Mesendoderm (in vitro differentiated cells): ENCODE measurements at regions not wholly inside any gene's neighbourhood (a gene's known extent, or its start where the extent isn't known, plus 50 kb on each side); places are given as distances from the start of the nearest gene placed in this dataset.

Source experiments
- DNase-seq: peaks from one replicate; pipeline ENCODE4 v3.0.0; 2013
- H2AK5ac ChIP-seq: 2 replicates; pipeline ENCODE4 v1.6.1; 2013; ENCODE audit warnings: low read length, inconsistent platforms
- H2BK120ac ChIP-seq: 2 replicates; pipeline ENCODE4 v1.6.1; 2013; ENCODE audit warnings: low read depth, mild to moderate bottlenecking, low read length, moderate library complexity, mixed read lengths
- H2BK15ac ChIP-seq: replicated peaks from 2 replicates; pipeline ENCODE4 v1.6.1; 2013; ENCODE audit warnings: low read depth, mild to moderate bottlenecking, moderate library complexity
- H2BK5ac ChIP-seq: 2 replicates; pipeline ENCODE4 v1.6.1; 2013; ENCODE audit warnings: low read length, inconsistent platforms
- H3K18ac ChIP-seq: 2 replicates; pipeline ENCODE4 v1.6.1; 2013; ENCODE audit warnings: mild to moderate bottlenecking, low read length, mixed read lengths
- H3K23ac ChIP-seq: one replicate; pipeline ENCODE4 v1.6.1; 2013; ENCODE audit warnings: low read length
- H3K27ac ChIP-seq: 2 replicates; pipeline ENCODE4 v1.5.1; 2013; ENCODE audit warnings: low read depth, mild to moderate bottlenecking, inconsistent platforms, low read length, moderate library complexity
- H3K27me3 ChIP-seq: 2 replicates; pipeline ENCODE4 v1.6.1; 2013; ENCODE audit warnings: low read length, control low read depth, mild to moderate bottlenecking, inconsistent platforms; ENCODE audit not compliant: insufficient read depth, poor library complexity
- H3K36me3 ChIP-seq: 2 replicates; pipeline ENCODE4 v1.6.1; 2013; ENCODE audit warnings: low read length, inconsistent platforms; ENCODE audit not compliant: control insufficient read depth, insufficient read depth
- H3K4ac ChIP-seq: one replicate; pipeline ENCODE4 v1.6.1; 2013; ENCODE audit warnings: low read depth, mild to moderate bottlenecking, low read length, moderate library complexity
- H3K4me1 ChIP-seq: 2 replicates; pipeline ENCODE4 v1.6.1; 2013; ENCODE audit warnings: low read depth, low read length, inconsistent platforms; ENCODE audit not compliant: control insufficient read depth
- H3K4me2 ChIP-seq: 2 replicates; pipeline ENCODE4 v1.6.1; 2013; ENCODE audit warnings: low read length
- H3K4me3 ChIP-seq: 2 replicates; pipeline ENCODE4 v1.5.1; 2013; ENCODE audit warnings: mild to moderate bottlenecking, low read length
- H3K56ac ChIP-seq: one replicate; pipeline ENCODE4 v1.6.1; 2013; ENCODE audit warnings: low read length
- H3K79me1 ChIP-seq: 2 replicates; pipeline ENCODE4 v1.6.1; 2013; ENCODE audit warnings: low read length, inconsistent platforms
- H3K79me2 ChIP-seq: 2 replicates; pipeline ENCODE4 v1.6.1; 2013; ENCODE audit warnings: mild to moderate bottlenecking, low read length; ENCODE audit not compliant: control insufficient read depth, insufficient read depth
- H3K9ac ChIP-seq: 2 replicates; pipeline ENCODE4 v1.6.1; 2013; ENCODE audit warnings: low read length, inconsistent platforms
- H4K5ac ChIP-seq: one replicate; pipeline ENCODE4 v1.6.1; 2013; ENCODE audit warnings: low read length
- H4K8ac ChIP-seq: one replicate; pipeline ENCODE4 v1.6.1; 2013; ENCODE audit warnings: low read depth, mild to moderate bottlenecking, control low read depth, low read length, moderate library complexity
- WGBS: extraction: QIAGEN DNeasy Blood & Tissue Kit; methylation state at CpG from one replicate; pipeline ENCODE4 v1.1.7; 2013; ENCODE audit warnings: low lambda C conversion rate, missing lambda C conversion rate; ENCODE audit not compliant: insufficient coverage; ENCODE audit errors: extremely low coverage; 5-methylcytosine and 5-hydroxymethylcytosine counted together

GRCh38 chr9:26078706-26079105 lies 400.5 kb upstream of the TUSC1 start:
- no peak overlapping the region for H4K5ac ChIP-seq
- H3K56ac ChIP-seq = no peak overlapping the region
- H3K27me3 ChIP-seq = no peaks in the 10 kb centered on the region
- no peak overlapping the region for H4K8ac ChIP-seq
- no peaks in the 10 kb centered on the region for H3K36me3 ChIP-seq
- no peak overlapping the region for H3K27ac ChIP-seq
- no peak overlapping the region for H3K23ac ChIP-seq
- no peak overlapping the region for H2BK5ac ChIP-seq
- no CpG with 5 or more reads among the region's 4 CpGs for WGBS
- no peak overlapping the region for H3K4me3 ChIP-seq
- no peak overlapping the region for H2BK120ac ChIP-seq
- no peak overlapping the region for H2BK15ac ChIP-seq
- H3K79me2 ChIP-seq = no peaks in the 10 kb centered on the region
- no peak overlapping the region for H3K4me2 ChIP-seq
- H2AK5ac ChIP-seq = no peak overlapping the region
- no peak overlapping the region for H3K9ac ChIP-seq
- no peak for DNase-seq
- no peak overlapping the region for H3K4ac ChIP-seq
- no peaks in the 10 kb centered on the region for H3K79me1 ChIP-seq
- H3K18ac ChIP-seq = no peak overlapping the region
- H3K4me1 ChIP-seq = no peaks in the 10 kb centered on the region

GRCh38 chr9:26077860-26078259 lies 399.6 kb upstream of the TUSC1 start:
- WGBS = no CpG with 5 or more reads among the region's 4 CpGs
- Histone ChIP-seq H2AK5ac (no peak overlapping the region), H3K79me2 (no peaks in the 10 kb centered on the region), H3K4ac (no peak overlapping the region), H3K79me1 (no peaks in the 10 kb centered on the region), H3K56ac (no peak overlapping the region), H4K8ac (no peak overlapping the region), H3K27me3 (no peaks in the 10 kb centered on the region), H2BK15ac (no peak overlapping the region), H4K5ac (no peak overlapping the region), H3K9ac (no peak overlapping the region), H3K18ac (no peak overlapping the region), H2BK120ac (no peak overlapping the region), H3K36me3 (no peaks in the 10 kb centered on the region), H3K4me3 (no peak overlapping the region), H3K4me2 (no peak overlapping the region), H3K27ac (no peak overlapping the region), H2BK5ac (no peak overlapping the region), H3K4me1 (no peaks in the 10 kb centered on the region), H3K23ac (no peak overlapping the region)
- no peak for DNase-seq

- Histone ChIP-seq H4K8ac (no peak overlapping the region), H3K4me3 (no peak overlapping the region), H3K27ac (no peak overlapping the region), H3K9ac (no peak overlapping the region), H4K5ac (no peak overlapping the region), H2BK5ac (no peak overlapping the region), H3K27me3 (no peaks in the 10 kb centered on the region), H3K56ac (no peak overlapping the region), H3K4me2 (no peak overlapping the region), H2AK5ac (no peak overlapping the region), H2BK120ac (no peak overlapping the region), H3K4ac (no peak overlapping the region), H3K79me2 (no peaks in the 10 kb centered on the region), H3K23ac (no peak overlapping the region), H3K4me1 (no peaks in the 10 kb centered on the region), H2BK15ac (no peak overlapping the region), H3K36me3 (no peaks in the 10 kb centered on the region), H3K79me1 (no peaks in the 10 kb centered on the region), H3K18ac (no peak overlapping the region)
- no CpG with 5 or more reads among the region's 1 CpG for WGBS
- DNase-seq = no peak
These were observed 389.4 kb upstream of the TUSC1 start for GRCh38 chr9:26067608-26068007.

- Histone ChIP-seq H3K27ac (no peak overlapping the region), H4K8ac (no peak overlapping the region), H4K5ac (no peak overlapping the region), H3K79me1 (no peaks in the 10 kb centered on the region), H2BK15ac (no peak overlapping the region), H3K4ac (no peak overlapping the region), H3K9ac (no peak overlapping the region), H2AK5ac (no peak overlapping the region), H2BK5ac (no peak overlapping the region), H3K56ac (no peak overlapping the region), H3K4me2 (no peak overlapping the region), H3K23ac (no peak overlapping the region), H3K27me3 (no peaks in the 10 kb centered on the region), H2BK120ac (peak overlapping the region; percentile 61), H3K18ac (no peak overlapping the region), H3K79me2 (no peaks in the 10 kb centered on the region), H3K4me1 (no peaks in the 10 kb centered on the region), H3K4me3 (no peak overlapping the region), H3K36me3 (no peaks in the 10 kb centered on the region)
- no CpG with 5 or more reads among the region's 1 CpG for WGBS
- no peak for DNase-seq
These were observed 388.0 kb upstream of the TUSC1 start for GRCh38 chr9:26066237-26066636.

GRCh38 chr9:26061948-26062575 lies 383.8 kb upstream of the TUSC1 start:
- no peak overlapping the region for H3K18ac ChIP-seq
- no peak overlapping the region for H3K27ac ChIP-seq
- no peak overlapping the region for H3K4me3 ChIP-seq
- H3K4ac ChIP-seq = no peak overlapping the region
- no peaks in the 10 kb centered on the region for H3K36me3 ChIP-seq
- no peak overlapping the region for H3K56ac ChIP-seq
- H2BK15ac ChIP-seq = no peak overlapping the region
- no peak overlapping the region for H3K23ac ChIP-seq
- no peak overlapping the region for H3K9ac ChIP-seq
- no peak overlapping the region for H4K5ac ChIP-seq
- H2AK5ac ChIP-seq = no peak overlapping the region
- no peaks in the 10 kb centered on the region for H3K79me1 ChIP-seq
- WGBS = no CpG with 5 or more reads among the region's 4 CpGs
- no peaks in the 10 kb centered on the region for H3K4me1 ChIP-seq
- no peak overlapping the region for H2BK120ac ChIP-seq
- no peak overlapping the region for H3K4me2 ChIP-seq
- H3K79me2 ChIP-seq = no peaks in the 10 kb centered on the region
- no peak overlapping the region for H4K8ac ChIP-seq
- DNase-seq = peak; percentile 28
- no peaks in the 10 kb centered on the region for H3K27me3 ChIP-seq
- H2BK5ac ChIP-seq = no peak overlapping the region
